ENCODE measurements at regions not wholly inside any gene's neighbourhood (a gene's known extent, or its start where the extent isn't known, plus 50 kb on each side); places are given as distances from the start of the nearest gene placed in this dataset.

DNA sequence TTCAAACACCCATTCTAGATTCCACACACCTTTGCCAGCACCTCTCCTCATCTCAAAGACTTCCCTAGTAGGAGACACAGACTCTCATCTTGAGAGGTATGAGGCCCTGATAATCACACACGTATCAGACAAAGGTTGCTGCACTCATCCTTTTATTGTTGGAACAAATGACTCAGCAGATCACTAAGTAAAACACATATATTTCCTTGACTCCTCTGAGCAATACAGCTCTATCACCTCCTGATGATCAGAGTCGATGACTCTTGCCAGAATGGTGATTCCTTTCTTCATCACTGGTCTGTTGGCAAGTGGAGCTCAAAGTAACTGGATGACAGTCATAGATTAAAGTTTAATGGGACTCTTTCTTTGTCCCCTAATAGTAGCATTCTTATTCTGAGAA is 1049.2 kb upstream of the ZEB2 start:
- no peak for DNase-seq
- Histone ChIP-seq H3K9me3 (ENCODE audit: severe bottlenecking) (no peaks in the 10 kb centered on the region), H3K4me3 (ENCODE audit: low read depth, low read length) (no peak overlapping the region), H3K36me3 (no peaks in the 10 kb centered on the region), H3K27me3 (ENCODE audit: insufficient read depth, low read depth, severe bottlenecking) (no peaks in the 10 kb centered on the region), H3K27ac (no peak overlapping the region)
- TF ChIP-seq, protein P1, sequence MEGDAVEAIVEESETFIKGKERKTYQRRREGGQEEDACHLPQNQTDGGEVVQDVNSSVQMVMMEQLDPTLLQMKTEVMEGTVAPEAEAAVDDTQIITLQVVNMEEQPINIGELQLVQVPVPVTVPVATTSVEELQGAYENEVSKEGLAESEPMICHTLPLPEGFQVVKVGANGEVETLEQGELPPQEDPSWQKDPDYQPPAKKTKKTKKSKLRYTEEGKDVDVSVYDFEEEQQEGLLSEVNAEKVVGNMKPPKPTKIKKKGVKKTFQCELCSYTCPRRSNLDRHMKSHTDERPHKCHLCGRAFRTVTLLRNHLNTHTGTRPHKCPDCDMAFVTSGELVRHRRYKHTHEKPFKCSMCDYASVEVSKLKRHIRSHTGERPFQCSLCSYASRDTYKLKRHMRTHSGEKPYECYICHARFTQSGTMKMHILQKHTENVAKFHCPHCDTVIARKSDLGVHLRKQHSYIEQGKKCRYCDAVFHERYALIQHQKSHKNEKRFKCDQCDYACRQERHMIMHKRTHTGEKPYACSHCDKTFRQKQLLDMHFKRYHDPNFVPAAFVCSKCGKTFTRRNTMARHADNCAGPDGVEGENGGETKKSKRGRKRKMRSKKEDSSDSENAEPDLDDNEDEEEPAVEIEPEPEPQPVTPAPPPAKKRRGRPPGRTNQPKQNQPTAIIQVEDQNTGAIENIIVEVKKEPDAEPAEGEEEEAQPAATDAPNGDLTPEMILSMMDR (IDR thresholded peaks at IDR 0.05; ENCODE audit: low read depth, low read length) = no peak

DNA sequence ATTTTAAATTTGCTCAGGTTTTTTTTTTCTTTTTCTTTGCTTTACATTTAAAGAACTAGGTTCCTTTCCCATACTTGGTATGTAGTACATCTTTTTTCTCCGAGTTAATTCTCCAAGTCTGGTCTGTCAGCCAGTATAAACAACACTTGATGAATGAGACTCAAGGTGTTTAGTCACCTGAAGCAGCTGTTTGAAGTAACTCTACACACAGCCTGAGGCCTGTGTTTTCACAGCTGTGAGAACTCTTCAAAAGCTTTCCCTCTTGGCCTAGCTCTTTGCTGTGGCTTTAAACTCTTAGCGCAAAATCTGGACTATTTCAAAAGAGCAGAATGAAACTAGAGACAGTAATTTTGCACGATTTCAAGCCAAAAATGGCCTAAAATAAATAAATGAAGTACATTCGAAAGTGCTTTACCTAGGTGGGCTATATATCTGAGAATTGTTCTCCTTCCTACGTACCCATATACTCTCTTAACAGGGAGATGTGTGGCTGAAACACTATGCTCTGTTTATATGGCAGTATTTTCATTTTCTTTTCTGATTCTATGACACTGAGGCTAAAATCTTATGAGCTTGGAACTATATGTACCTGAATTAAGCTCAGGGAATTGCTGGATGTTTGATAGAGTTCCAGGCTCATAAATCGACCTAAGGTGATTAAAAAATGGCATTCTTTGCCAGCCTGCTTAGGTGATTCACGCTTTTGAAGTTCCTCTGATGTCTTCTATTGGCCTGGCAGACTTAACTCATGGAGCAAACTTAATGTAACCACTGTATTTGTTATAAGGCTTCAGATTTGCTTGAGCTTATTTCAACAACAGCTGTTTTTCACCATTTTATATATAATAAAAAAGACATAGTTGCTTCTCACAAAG is 1044.1 kb upstream of the ZEB2 start:
- DNase-seq = no peak
- Histone ChIP-seq H3K4me3 (ENCODE audit: low read depth, low read length) (no peak overlapping the region), H3K27me3 (ENCODE audit: insufficient read depth, low read depth, severe bottlenecking) (no peaks in the 10 kb centered on the region), H3K9me3 (ENCODE audit: severe bottlenecking) (no peaks in the 10 kb centered on the region), H3K36me3 (no peaks in the 10 kb centered on the region), H3K27ac (no peak overlapping the region)
- TF ChIP-seq, protein P1 (IDR thresholded peaks at IDR 0.05; ENCODE audit: low read depth, low read length) = no peak

DNA sequence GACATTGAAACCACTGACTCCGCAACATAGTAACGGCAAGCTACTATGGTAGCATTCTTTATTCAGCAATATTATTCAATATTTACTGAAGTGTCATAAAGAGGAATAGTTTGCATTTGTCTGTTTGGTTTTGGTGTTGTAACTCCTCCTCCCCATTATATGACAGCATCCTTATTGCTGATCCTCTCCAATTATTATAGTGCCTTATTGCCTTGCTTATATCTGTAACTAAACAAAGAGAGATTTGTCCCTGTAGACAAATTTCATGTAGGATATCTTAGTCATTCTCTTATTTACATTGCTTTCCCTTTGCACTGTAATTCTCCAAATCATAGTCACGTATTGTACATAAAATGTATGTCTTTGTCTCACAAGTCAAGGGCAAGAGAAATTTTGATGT is 1041.2 kb upstream of the ZEB2 start:
- DNase-seq = no peak
- Histone ChIP-seq H3K36me3 (no peaks in the 10 kb centered on the region), H3K27me3 (ENCODE audit: insufficient read depth, low read depth, severe bottlenecking) (no peaks in the 10 kb centered on the region), H3K9me3 (ENCODE audit: severe bottlenecking) (no peaks in the 10 kb centered on the region), H3K4me3 (ENCODE audit: low read depth, low read length) (no peak overlapping the region), H3K27ac (no peak overlapping the region)
- TF ChIP-seq, protein P1 (IDR thresholded peaks at IDR 0.05; ENCODE audit: low read depth, low read length) = no peak

DNA sequence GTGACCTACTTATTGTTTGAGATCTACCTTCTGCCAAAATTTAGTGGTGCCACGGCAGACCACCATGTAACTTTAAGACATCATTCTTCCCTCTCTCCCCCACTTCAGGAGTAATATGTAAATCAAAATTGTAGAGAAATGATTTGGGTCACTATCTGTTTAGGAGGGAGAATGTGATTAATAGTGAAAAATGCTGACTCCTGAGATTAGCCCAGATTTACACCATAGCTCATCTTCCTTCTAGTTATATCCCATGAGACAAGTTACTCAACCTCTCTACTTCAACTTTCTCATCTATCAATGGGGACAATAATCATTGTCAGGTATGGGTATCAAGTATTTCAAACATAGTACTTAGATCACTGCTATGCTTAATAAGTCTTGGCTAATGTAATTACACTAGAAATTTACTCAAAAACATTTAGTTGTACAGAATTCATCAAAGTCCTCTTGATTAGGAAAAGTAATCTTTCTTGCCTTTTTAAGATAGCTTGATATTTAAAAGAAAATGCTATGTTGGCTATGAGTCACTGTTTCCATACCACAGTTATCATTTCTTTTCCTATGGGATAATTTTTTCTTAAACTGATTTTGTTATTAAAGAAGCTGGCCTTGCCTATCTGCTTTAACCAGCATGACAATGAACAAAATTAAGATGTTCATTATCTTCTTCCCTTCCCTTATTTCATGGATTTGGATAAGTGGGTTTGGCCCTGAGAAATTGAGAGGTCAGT is 1038.9 kb upstream of the ZEB2 start:
- no peak for DNase-seq
- H3K9me3 ChIP-seq (ENCODE audit: severe bottlenecking) = no peaks in the 10 kb centered on the region
- TF ChIP-seq, protein P1 (IDR thresholded peaks at IDR 0.05; ENCODE audit: low read depth, low read length) = no peak
- no peak overlapping the region for H3K4me3 ChIP-seq (ENCODE audit: low read depth, low read length)
- H3K27me3 ChIP-seq (ENCODE audit: insufficient read depth, low read depth, severe bottlenecking) = no peaks in the 10 kb centered on the region
- H3K27ac ChIP-seq = no peak overlapping the region
- no peaks in the 10 kb centered on the region for H3K36me3 ChIP-seq

DNA sequence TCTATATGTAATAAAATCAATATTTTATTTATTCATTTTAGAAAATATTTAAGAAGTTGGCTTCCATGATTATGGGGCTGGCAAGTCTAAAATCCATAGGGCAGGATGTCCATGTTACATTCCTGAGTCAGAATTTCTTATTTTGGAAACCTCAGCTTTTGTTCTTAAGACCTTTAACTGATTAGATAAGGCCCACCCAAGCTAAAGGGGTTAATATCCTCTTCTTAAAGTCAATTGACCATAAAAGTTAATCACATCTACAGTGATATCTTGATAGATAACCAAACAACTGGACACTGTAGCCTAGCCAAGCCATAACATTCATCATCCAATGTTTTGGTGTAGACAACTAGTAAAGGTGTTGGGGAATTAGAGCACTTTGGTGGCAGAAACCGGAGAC is 1035.4 kb upstream of the ZEB2 start:
- DNase-seq = no peak
- H3K4me3 ChIP-seq (ENCODE audit: low read depth, low read length) = no peak overlapping the region
- TF ChIP-seq, protein P1 (IDR thresholded peaks at IDR 0.05; ENCODE audit: low read depth, low read length) = no peak
- no peaks in the 10 kb centered on the region for H3K9me3 ChIP-seq (ENCODE audit: severe bottlenecking)
- no peak overlapping the region for H3K27ac ChIP-seq
- H3K36me3 ChIP-seq = no peaks in the 10 kb centered on the region
- no peaks in the 10 kb centered on the region for H3K27me3 ChIP-seq (ENCODE audit: insufficient read depth, low read depth, severe bottlenecking)

All from WERI-Rb-1 (cell line).